Tibial artery (tissue), 4 donors: ENCODE measurements at regions not wholly inside any gene's neighbourhood (a gene's known extent, or its start where the extent isn't known, plus 50 kb on each side); places are given as distances from the start of the nearest gene placed in this dataset.

ENCODE experiments used
- DNase-seq, 2 donors: peaks; one replicate each; pipeline ENCODE4 v3.0.0-alpha.2; 2019
- H3K27ac ChIP-seq, 2 donors: fragments of 200-600 bp; sonication (generic) in 1 of 2; 1 replicate in 1 of 2; 2 replicates in 1 of 2; pipeline ENCODE4 v1.5.1; 2018 to 2019; ENCODE audit warnings: mild to moderate bottlenecking in 1 of 2
- H3K27me3 ChIP-seq, 2 donors: fragments of 200-600 bp; sonication (generic) in 1 of 2; one replicate each; pipeline versions ENCODE4 v1.5.1 to v1.6.0; 2016 to 2019
- H3K36me3 ChIP-seq, 3 donors: fragments of 200-600 bp; sonication (generic) in 2 of 3; one replicate each; pipeline ENCODE4 v1.5.1; 2016 to 2019; ENCODE audit warnings: mild to moderate bottlenecking in 2 of 3
- H3K4me1 ChIP-seq, 4 donors: fragments of 200-600 bp; sonication (generic) in 2 of 4; 1 replicate in 3 of 4; 2 replicates in 1 of 4; pipeline ENCODE4 v1.5.1; 2016 to 2019
- H3K4me3 ChIP-seq, 2 donors: fragments of 200-600 bp; sonication (generic) in 1 of 2; 1 replicate in 1 of 2; 2 replicates in 1 of 2; pipeline ENCODE4 v1.5.1; 2018 to 2019; ENCODE audit warnings: mild to moderate bottlenecking in 2 of 2
- H3K9me3 ChIP-seq, 3 donors: fragments of 200-600 bp; sonication (generic) in 1 of 3; one replicate each; pipeline ENCODE4 v1.5.1; 2016 to 2019
- CTCF ChIP-seq, 2 experiments: fragments of 200-600 bp in 1 of 2; fragments of 450-650 bp in 1 of 2; IDR thresholded peaks; one replicate each; pipeline ENCODE4 v1.5.1; 2017 to 2019; ENCODE audit warnings: antibody characterized with exemption in 2 of 2, mild to moderate bottlenecking in 1 of 2, moderate library complexity in 1 of 2
- intact Hi-C: fragments of 100-400 bp; cut with DNase I; formaldehyde crosslinking; loops from one replicate; pipeline ENCODE4 v1.15.0; 2023; ENCODE audit warnings: low total_unique reads

- no peaks in the 10 kb centered on the region for H3K9me3 ChIP-seq
- intact Hi-C loops: no loop called here
- no peaks in the 10 kb centered on the region for H3K27me3 ChIP-seq
- peaks cover 0 to 8% (median 2%) of the 10 kb centered on the region in 4 donors for H3K4me1 ChIP-seq
- peak in 1 of 2 experiments; percentile 31 for TF ChIP-seq CTCF (IDR thresholded peaks at IDR 0.05)
- DNase-seq: no peak
- H3K27ac ChIP-seq: no peak overlapping the region
- H3K4me3 ChIP-seq: no peak overlapping the region
- no peaks in the 10 kb centered on the region for H3K36me3 ChIP-seq
Measured at GRCh38 chr2:67476809-67477790, 80.0 kb downstream of the ETAA1 start.

GRCh38 chr2:67479261-67479660, 82.1 kb downstream of the ETAA1 start:
- no peak for TF ChIP-seq CTCF (IDR thresholded peaks at IDR 0.05)
- intact Hi-C loops: no loop called here

GRCh38 chr2:67485431-67485830, 88.3 kb downstream of the ETAA1 start:
- intact Hi-C loops: no loop called here
- no peaks in the 10 kb centered on the region for H3K9me3 ChIP-seq

More at GRCh38 chr2:67479261-67479660, 82.1 kb downstream of the ETAA1 start:
- Histone ChIP-seq H3K27me3 (no peaks in the 10 kb centered on the region), H3K4me3 (no peak overlapping the region), H3K36me3 (no peaks in the 10 kb centered on the region), H3K9me3 (no peaks in the 10 kb centered on the region), H3K27ac (no peak overlapping the region), H3K4me1 (peaks cover 0 to 8% (median 2%) of the 10 kb centered on the region in 4 donors)
- DNase-seq: no peak

GRCh38 chr2:67486041-67486796, 89.1 kb downstream of the ETAA1 start:
- Histone ChIP-seq H3K36me3 (no peaks in the 10 kb centered on the region), H3K4me1 (no peaks in the 10 kb centered on the region), H3K9me3 (no peaks in the 10 kb centered on the region), H3K4me3 (no peak overlapping the region), H3K27me3 (no peaks in the 10 kb centered on the region), H3K27ac (no peak overlapping the region)
- intact Hi-C loops: no loop called here
- no peak for TF ChIP-seq CTCF (IDR thresholded peaks at IDR 0.05)
- DNase-seq: no peak

More at GRCh38 chr2:67485431-67485830, 88.3 kb downstream of the ETAA1 start:
- no peak overlapping the region for H3K27ac ChIP-seq
- no peaks in the 10 kb centered on the region for H3K36me3 ChIP-seq
- H3K27me3 ChIP-seq: no peaks in the 10 kb centered on the region
- no peak overlapping the region for H3K4me3 ChIP-seq
- TF ChIP-seq CTCF (IDR thresholded peaks at IDR 0.05): no peak
- no peak for DNase-seq
- H3K4me1 ChIP-seq: no peaks in the 10 kb centered on the region

GRCh38 chr2:67487993-67488392, 90.9 kb downstream of the ETAA1 start:
- no peaks in the 10 kb centered on the region for H3K36me3 ChIP-seq
- no peak overlapping the region for H3K27ac ChIP-seq
- H3K4me1 ChIP-seq: no peaks in the 10 kb centered on the region
- DNase-seq: no peak
- no peaks in the 10 kb centered on the region for H3K27me3 ChIP-seq
- intact Hi-C loops: no loop called here
- TF ChIP-seq CTCF (IDR thresholded peaks at IDR 0.05): no peak
- H3K9me3 ChIP-seq: no peaks in the 10 kb centered on the region
- H3K4me3 ChIP-seq: no peak overlapping the region
